Gastrocnemius medialis (tissue), 4 donors: ENCODE measurements at regions not wholly inside any gene's neighbourhood (a gene's known extent, or its start where the extent isn't known, plus 50 kb on each side); places are given as distances from the start of the nearest gene placed in this dataset.

ENCODE experiments used
- CTCF ChIP-seq, 5 experiments: fragments of 450-650 bp in 3 of 5; fragments of 200-600 bp in 2 of 5; sonication (generic) in 2 of 5; IDR thresholded peaks in 4 of 5; conservative IDR thresholded peaks in 1 of 5; 1 replicate in 4 of 5; 2 replicates in 1 of 5; pipeline ENCODE4 v1.5.1; 2016 to 2019; ENCODE audit warnings: antibody characterized with exemption in 5 of 5, mild to moderate bottlenecking in 3 of 5, moderate library complexity in 3 of 5
- POLR2A ChIP-seq, 2 donors: fragments of 450-650 bp; IDR thresholded peaks; one replicate each; pipeline ENCODE4 v1.6.1; 2017; ENCODE audit warnings: antibody characterized with exemption in 2 of 2, mild to moderate bottlenecking in 2 of 2, moderate library complexity in 2 of 2

- TF ChIP-seq CTCF (IDR thresholded peaks at IDR 0.05 in 4 of 5, conservative IDR thresholded peaks at IDR 0.05 in 1 of 5) (no peak), POLR2A (IDR thresholded peaks at IDR 0.05) (no peak)
Observed at GRCh38 chr4:20486433-20486832, 213.8 kb upstream of the PACRGL start.
